ENCODE measurements at regions not wholly inside any gene's neighbourhood (a gene's known extent, or its start where the extent isn't known, plus 50 kb on each side); places are given as distances from the start of the nearest gene placed in this dataset.
A peak's percentile ranks its signal among the peaks of the same experiment; 100 is the strongest.

DNA sequence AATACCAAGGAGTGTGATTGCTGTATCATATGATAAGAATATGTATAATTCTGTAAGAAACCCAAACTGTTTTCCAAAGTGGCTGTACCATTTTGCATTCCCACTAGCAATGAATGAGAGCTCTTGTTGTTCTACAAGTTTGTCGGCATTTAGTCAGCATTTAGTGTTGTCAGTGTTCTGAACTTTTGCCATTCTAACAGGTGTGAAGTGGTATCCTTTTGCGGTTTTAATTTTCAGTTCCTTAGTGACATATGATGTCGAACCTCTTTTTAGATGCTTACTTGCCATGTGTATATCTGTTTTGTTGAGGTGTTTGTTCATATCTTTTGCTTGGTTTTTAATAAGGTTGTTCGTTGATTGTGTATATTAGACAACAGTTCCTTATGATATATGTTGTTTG, 296.3 kb upstream of the IZUMO3 start:
- no peak for DNase-seq
- TF ChIP-seq CTCF (IDR thresholded peaks at IDR 0.05): no peak
- H3K9me3 Mint-ChIP-seq: no peaks in the 10 kb centered on the region
- no peaks in the 10 kb centered on the region for H3K4me1 Mint-ChIP-seq
- H3K27ac Mint-ChIP-seq: no peak overlapping the region
- no peaks in the 10 kb centered on the region for H3K36me3 Mint-ChIP-seq (ENCODE audit: low read depth)
- H3K27me3 Mint-ChIP-seq (ENCODE audit: low read depth, poor library complexity): no peaks in the 10 kb centered on the region
- H3K4me3 Mint-ChIP-seq: no peak overlapping the region

- no peaks in the 10 kb centered on the region for H3K27me3 Mint-ChIP-seq (ENCODE audit: low read depth, poor library complexity)
- DNase-seq: peak; percentile 33
- H3K36me3 Mint-ChIP-seq (ENCODE audit: low read depth): no peaks in the 10 kb centered on the region
- peak; percentile 43 for TF ChIP-seq CTCF (IDR thresholded peaks at IDR 0.05)
- no peak overlapping the region for H3K27ac Mint-ChIP-seq
- no peak overlapping the region for H3K4me3 Mint-ChIP-seq
- H3K4me1 Mint-ChIP-seq: no peaks in the 10 kb centered on the region
- no peaks in the 10 kb centered on the region for H3K9me3 Mint-ChIP-seq
Observed at GRCh38 chr9:24832307-24832706, 286.6 kb upstream of the IZUMO3 start.

- no peak for DNase-seq
- H3K4me3 Mint-ChIP-seq: no peak overlapping the region
- no peaks in the 10 kb centered on the region for H3K36me3 Mint-ChIP-seq (ENCODE audit: low read depth)
- no peak overlapping the region for H3K27ac Mint-ChIP-seq
- TF ChIP-seq CTCF (IDR thresholded peaks at IDR 0.05): no peak
- H3K4me1 Mint-ChIP-seq: no peaks in the 10 kb centered on the region
- H3K9me3 Mint-ChIP-seq: no peaks in the 10 kb centered on the region
- H3K27me3 Mint-ChIP-seq (ENCODE audit: low read depth, poor library complexity): no peaks in the 10 kb centered on the region
Observed at GRCh38 chr9:24828687-24829086, 283.0 kb upstream of the IZUMO3 start.

DNA sequence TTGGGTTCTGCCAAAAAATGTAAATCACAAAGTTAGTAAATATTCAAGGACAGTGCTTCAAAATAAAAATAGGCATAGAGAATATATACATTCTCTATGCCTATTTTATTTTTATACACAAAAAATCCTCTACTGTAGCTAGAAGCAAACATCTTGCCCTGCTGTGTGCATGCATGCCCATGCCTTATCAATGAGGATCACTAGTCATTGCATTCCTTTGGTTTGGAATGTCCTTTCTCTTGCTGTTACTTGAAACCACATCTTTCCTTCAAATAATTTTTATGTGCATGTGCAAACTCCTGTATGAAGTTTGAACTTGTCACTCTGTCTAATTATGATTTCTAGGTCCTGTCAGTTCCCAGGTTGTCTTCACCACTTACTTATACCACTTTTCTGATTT, 278.9 kb upstream of the IZUMO3 start:
- Mint-ChIP-seq H3K36me3 (ENCODE audit: low read depth) (no peaks in the 10 kb centered on the region), H3K4me1 (peaks cover 3% of the 10 kb centered on the region)

DNA sequence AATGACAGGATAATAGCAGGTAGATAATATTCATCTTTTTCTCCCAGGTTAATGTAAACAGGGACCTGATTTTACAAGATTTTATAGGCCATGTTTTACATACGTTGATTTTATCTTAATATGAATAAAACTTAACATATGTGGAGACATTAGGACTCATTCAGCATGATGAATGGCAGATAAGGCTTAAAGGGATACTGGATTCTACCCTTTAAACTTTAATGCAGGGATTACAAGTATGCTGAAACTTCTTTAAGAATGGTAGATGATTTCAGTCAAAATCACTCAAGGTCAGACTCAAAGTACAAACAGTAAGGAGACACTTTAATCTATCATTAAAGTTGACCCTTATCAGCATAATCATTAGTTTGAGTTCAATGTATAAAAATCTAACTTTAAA, 274.5 kb upstream of the IZUMO3 start:
- Mint-ChIP-seq H3K9me3 (no peaks in the 10 kb centered on the region), H3K27ac (no peak overlapping the region), H3K4me1 (peaks cover 5% of the 10 kb centered on the region), H3K4me3 (no peak overlapping the region), H3K36me3 (ENCODE audit: low read depth) (no peaks in the 10 kb centered on the region), H3K27me3 (ENCODE audit: low read depth, poor library complexity) (no peaks in the 10 kb centered on the region)
- DNase-seq: no peak
- no peak for TF ChIP-seq CTCF (IDR thresholded peaks at IDR 0.05)

More for the DNA sequence above, 278.9 kb upstream of the IZUMO3 start:
- H3K4me3 Mint-ChIP-seq: no peak overlapping the region
- no peak for TF ChIP-seq CTCF (IDR thresholded peaks at IDR 0.05)
- DNase-seq: no peak
- H3K27ac Mint-ChIP-seq: no peak overlapping the region
- no peaks in the 10 kb centered on the region for H3K9me3 Mint-ChIP-seq
- no peaks in the 10 kb centered on the region for H3K27me3 Mint-ChIP-seq (ENCODE audit: low read depth, poor library complexity)

GRCh38 chr9:24817756-24818155, 272.1 kb upstream of the IZUMO3 start:
- Mint-ChIP-seq H3K9me3 (no peaks in the 10 kb centered on the region), H3K36me3 (ENCODE audit: low read depth) (no peaks in the 10 kb centered on the region), H3K27me3 (ENCODE audit: low read depth, poor library complexity) (no peaks in the 10 kb centered on the region), H3K4me1 (peaks cover 5% of the 10 kb centered on the region), H3K4me3 (no peak overlapping the region), H3K27ac (no peak overlapping the region)
- TF ChIP-seq CTCF (IDR thresholded peaks at IDR 0.05): no peak
- no peak for DNase-seq

All from nephron progenitor cell (in vitro differentiated cells).